H1 (cell line): ENCODE measurements at regions not wholly inside any gene's neighbourhood (a gene's known extent, or its start where the extent isn't known, plus 50 kb on each side); places are given as distances from the start of the nearest gene placed in this dataset.

Experiments
- CTCF ChIA-PET: fragments of 300-600 bp; sonication (Branson Sonifier 250); formaldehyde crosslinking; loops from one replicate; lab custom pipeline; 2021; ENCODE audit not compliant: partially characterized antibody; lab: Charles Lee
- POLR2A ChIA-PET: fragments of 300-600 bp; sonication (Branson Sonifier 250); formaldehyde crosslinking; loops from one replicate; lab custom pipeline; 2021; ENCODE audit warnings: inconsistent platforms; ENCODE audit not compliant: partially characterized antibody; lab: Charles Lee
- DNase-seq, 2 experiments: peaks; one replicate each; pipeline versions ENCODE4 v3.0.0 to v3.0.0-alpha.2; 2010 to 2022; ENCODE audit warnings: low spot score in 2 of 2, low read depth in 1 of 2, mixed read lengths in 1 of 2
- FAIRE-seq: peaks from 2 replicates; lab custom pipeline; 2011; peaks lifted over from hg19 to GRCh38; lab: Jason Lieb, UNC
- H2AFZ ChIP-seq: 2 replicates; pipeline ENCODE4 v1.8.1; 2012; ENCODE audit warnings: low read length, inconsistent platforms
- H2AK5ac ChIP-seq: 2 replicates; pipeline ENCODE4 v1.6.1; 2013; ENCODE audit warnings: low read depth, low read length
- H2BK120ac ChIP-seq: replicated peaks from 2 replicates; pipeline ENCODE3; 2013; ENCODE audit warnings: low read depth, low read length, inconsistent platforms
- H2BK12ac ChIP-seq: 2 replicates; pipeline ENCODE4 v1.6.1; 2013; ENCODE audit warnings: low read depth, low read length
- H2BK15ac ChIP-seq: 2 replicates; pipeline ENCODE4 v1.6.1; 2013; ENCODE audit warnings: low read length
- H2BK20ac ChIP-seq: 2 replicates; pipeline ENCODE4 v1.6.1; 2013; ENCODE audit warnings: low read length
- H2BK5ac ChIP-seq: 2 replicates; pipeline ENCODE4 v1.6.1; 2013; ENCODE audit warnings: low read depth, low read length
- H3K14ac ChIP-seq: 2 replicates; pipeline ENCODE4 v1.6.1; 2013; ENCODE audit warnings: inconsistent platforms; ENCODE audit not compliant: insufficient read length
- H3K18ac ChIP-seq: 2 replicates; pipeline ENCODE4 v1.6.1; 2013; ENCODE audit warnings: low read length; ENCODE audit errors: extremely low read depth
- H3K23ac ChIP-seq: 2 replicates; pipeline ENCODE4 v1.6.1; 2013; ENCODE audit warnings: inconsistent platforms; ENCODE audit not compliant: insufficient read length
- H3K23me2 ChIP-seq: 2 replicates; pipeline ENCODE4 v1.6.1; 2013; ENCODE audit warnings: low read depth, low read length
- H3K27ac ChIP-seq: 2 replicates; pipeline ENCODE4 v1.6.1; 2011; ENCODE audit warnings: low read depth, low read length, inconsistent platforms
- H3K27me3 ChIP-seq, 4 experiments: replicated peaks in 1 of 4; 1 replicate in 1 of 4; 2 replicates in 3 of 4; pipeline versions ENCODE4 v1.6.1 to v1.8.1; 2011 to 2013; ENCODE audit warnings: low read length in 3 of 4, mild to moderate bottlenecking in 3 of 4, inconsistent platforms in 2 of 4, mixed read lengths in 2 of 4, moderate library complexity in 1 of 4; ENCODE audit not compliant: control insufficient read depth in 3 of 4, insufficient read depth in 3 of 4; ENCODE audit errors: extremely low read depth in 1 of 4
- H3K36me3 ChIP-seq, 4 experiments: 2 replicates each; pipeline versions ENCODE4 v1.6.1 to v1.8.1; 2011 to 2013; ENCODE audit warnings: mild to moderate bottlenecking in 4 of 4, low read length in 3 of 4, moderate library complexity in 2 of 4, control low read depth in 1 of 4, inconsistent platforms in 1 of 4; ENCODE audit not compliant: insufficient read depth in 4 of 4, control insufficient read depth in 2 of 4
- H3K4ac ChIP-seq: replicated peaks from 2 replicates; pipeline ENCODE3; 2013; ENCODE audit warnings: low read length, low read depth, mixed read lengths, inconsistent platforms; ENCODE audit not compliant: insufficient read length
- H3K4me1 ChIP-seq, 4 experiments: replicated peaks in 1 of 4; 1 replicate in 1 of 4; 2 replicates in 3 of 4; pipeline versions ENCODE4 v1.6.1 to v1.8.1; 2011 to 2013; ENCODE audit warnings: low read length in 3 of 4, inconsistent platforms in 2 of 4, mixed read lengths in 1 of 4; ENCODE audit not compliant: insufficient read depth in 4 of 4, control insufficient read depth in 3 of 4
- H3K4me2 ChIP-seq, 2 experiments: 2 replicates each; pipeline versions ENCODE4 v1.6.1 to v1.8.1; 2011 to 2013; ENCODE audit warnings: low read depth in 2 of 2, low read length in 2 of 2, control low read depth in 1 of 2, inconsistent platforms in 1 of 2, mild to moderate bottlenecking in 1 of 2; ENCODE audit not compliant: insufficient read depth in 1 of 2
- H3K4me3 ChIP-seq, 4 experiments: fragments of 200-600, 300-600 bp in 1 of 4; sonication (generic), shearing (Covaris generic), sonication (Bioruptor Twin) in 1 of 4; 2 replicates each; pipeline versions ENCODE4 v1.5.1 to v1.8.1; 2011 to 2016; ENCODE audit warnings: low read length in 4 of 4, low read depth in 3 of 4, control low read depth in 2 of 4, inconsistent platforms in 2 of 4, mild to moderate bottlenecking in 2 of 4, mixed read lengths in 1 of 4, moderate library complexity in 1 of 4; ENCODE audit not compliant: insufficient read depth in 2 of 4; ENCODE audit errors: extremely low read depth in 1 of 4
- H3K56ac ChIP-seq: replicated peaks from 2 replicates; pipeline ENCODE3; 2013; ENCODE audit warnings: low read depth, mild to moderate bottlenecking, mixed read lengths, low read length, inconsistent platforms; ENCODE audit not compliant: insufficient read length
- H3K79me1 ChIP-seq: 2 replicates; pipeline ENCODE4 v1.6.1; 2013; ENCODE audit warnings: low read depth, low read length, control low read depth
- H3K79me2 ChIP-seq, 2 experiments: 2 replicates each; pipeline versions ENCODE4 v1.6.1 to v1.8.1; 2012 to 2013; ENCODE audit warnings: low read length in 2 of 2, mild to moderate bottlenecking in 2 of 2, inconsistent platforms in 1 of 2; ENCODE audit not compliant: insufficient read depth in 2 of 2, control insufficient read depth in 1 of 2
- H3K9ac ChIP-seq, 4 experiments: replicated peaks in 1 of 4; 1 replicate in 1 of 4; 2 replicates in 3 of 4; pipeline versions ENCODE4 v1.6.1 to v1.8.1; 2011 to 2013; ENCODE audit warnings: low read depth in 3 of 4, low read length in 3 of 4, control low read depth in 2 of 4, mild to moderate bottlenecking in 2 of 4, moderate library complexity in 2 of 4, inconsistent platforms in 1 of 4; ENCODE audit errors: extremely low read depth in 1 of 4
- H3K9me3 ChIP-seq, 2 experiments: 2 replicates each; pipeline versions ENCODE4 v1.6.1 to v1.8.1; 2012 to 2013; ENCODE audit warnings: mild to moderate bottlenecking in 2 of 2, moderate library complexity in 2 of 2, control low read depth in 1 of 2, inconsistent platforms in 1 of 2, low read depth in 1 of 2, low read length in 1 of 2, mixed read lengths in 1 of 2; ENCODE audit not compliant: insufficient read depth in 2 of 2
- H4K20me1 ChIP-seq, 2 experiments: replicated peaks in 1 of 2; 2 replicates each; pipeline versions ENCODE3 to v1.8.1; 2011 to 2013; ENCODE audit warnings: inconsistent platforms in 2 of 2, low read length in 2 of 2, mild to moderate bottlenecking in 1 of 2; ENCODE audit not compliant: insufficient read depth in 2 of 2, control insufficient read depth in 1 of 2
- H4K5ac ChIP-seq: 2 replicates; pipeline ENCODE4 v1.6.1; 2013; ENCODE audit warnings: low read length, low read depth, mixed read lengths, inconsistent platforms; ENCODE audit not compliant: insufficient read length
- H4K8ac ChIP-seq: 2 replicates; pipeline ENCODE4 v1.8.0; 2013; ENCODE audit warnings: mild to moderate bottlenecking, moderate library complexity, low read length, inconsistent platforms; ENCODE audit not compliant: insufficient read depth; ENCODE audit errors: extremely low read depth
- H4K91ac ChIP-seq: replicated peaks from 2 replicates; pipeline ENCODE3; 2013; ENCODE audit warnings: low read length, mixed read lengths, inconsistent platforms; ENCODE audit not compliant: insufficient read length
- EP300 ChIP-seq, 2 experiments: IDR thresholded peaks; 1 replicate in 1 of 2; 2 replicates in 1 of 2; pipeline ENCODE4 v1.6.1; 2011 to 2012; ENCODE audit warnings: low read depth in 2 of 2, low read length in 2 of 2, mild to moderate bottlenecking in 2 of 2, borderline replicate concordance in 1 of 2, inconsistent platforms in 1 of 2, moderate library complexity in 1 of 2
- HDAC2 ChIP-seq, 2 experiments: fragments of 300-600 bp in 1 of 2; sonication (generic) in 1 of 2; IDR thresholded peaks; 2 replicates each; pipeline ENCODE4 v1.6.1; 2011 to 2012; ENCODE audit warnings: low read depth in 2 of 2, low read length in 2 of 2, mild to moderate bottlenecking in 2 of 2, moderate library complexity in 2 of 2, borderline replicate concordance in 1 of 2, inconsistent platforms in 1 of 2
- KDM4A ChIP-seq: IDR thresholded peaks from one replicate; pipeline ENCODE4 v1.7.1; 2012; ENCODE audit warnings: low read depth, mild to moderate bottlenecking, moderate library complexity, low read length, inconsistent platforms; ENCODE audit not compliant: severe bottlenecking
- NANOG ChIP-seq: IDR thresholded peaks from 2 replicates; pipeline ENCODE4 v1.6.1; 2011; ENCODE audit warnings: low read length, low read depth, mild to moderate bottlenecking, inconsistent platforms; ENCODE audit not compliant: insufficient read depth, poor library complexity, severe bottlenecking
- POU5F1 ChIP-seq: IDR thresholded peaks from 2 replicates; pipeline ENCODE4 v1.6.1; 2011; ENCODE audit warnings: low read depth, mild to moderate bottlenecking, low read length, moderate library complexity
- SP2 ChIP-seq: IDR thresholded peaks from 2 replicates; pipeline ENCODE4 v1.6.1; 2012; ENCODE audit warnings: mild to moderate bottlenecking, low read length, inconsistent platforms
- TCF12 ChIP-seq: IDR thresholded peaks from 2 replicates; pipeline ENCODE4 v1.6.1; 2011; ENCODE audit warnings: low read depth, mild to moderate bottlenecking, low read length
- TF ChIP-seq, protein P1 (sequence below): IDR thresholded peaks from 2 replicates; pipeline ENCODE4 v1.6.1; 2012; ENCODE audit warnings: low read length, inconsistent platforms
- TF ChIP-seq, protein P2 (sequence below), 3 experiments: IDR thresholded peaks; 1 replicate in 2 of 3; 2 replicates in 1 of 3; pipeline versions ENCODE4 v1.5.1 to v1.6.1; 2011; ENCODE audit warnings: low read length in 3 of 3, mild to moderate bottlenecking in 3 of 3, inconsistent platforms in 2 of 3, low read depth in 1 of 3, moderate library complexity in 1 of 3; ENCODE audit not compliant: insufficient read depth in 1 of 3; ENCODE audit errors: control extremely low read depth in 1 of 3

DNA sequence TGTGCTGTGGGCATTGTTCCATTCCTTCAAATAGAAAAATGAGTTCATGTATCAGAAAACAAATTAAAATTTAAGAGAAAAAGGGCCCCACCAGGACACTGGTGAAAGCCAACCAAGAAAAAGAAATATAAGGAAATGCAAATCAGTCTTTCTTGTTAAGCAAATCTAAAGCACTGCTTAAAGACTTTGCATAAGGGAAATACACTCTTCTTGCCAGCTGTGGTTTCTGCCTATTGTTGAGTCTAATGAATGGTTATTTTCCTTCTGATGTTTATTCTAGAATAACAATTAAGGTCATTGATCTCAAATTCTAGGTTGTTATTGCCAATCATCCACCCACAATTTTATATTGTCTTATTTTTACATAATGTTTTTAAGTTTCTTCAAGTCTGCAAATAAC, 158.6 kb upstream of the SNX7 start:
- H2BK5ac ChIP-seq, result no peak overlapping the region
- no peaks in the 10 kb centered on the region for H3K79me2 ChIP-seq
- DNase-seq (no peak), FAIRE-seq (no peak)
- peaks cover 0 to 9% (median 1%) of the 10 kb centered on the region in 4 experiments; a peak in 3 of 7 replicates for H3K4me1 ChIP-seq
- no peak overlapping the region for H2BK15ac ChIP-seq
- H3K4me2 ChIP-seq, result peak overlapping the region in 1 of 2 experiments; percentile 41; a peak in 2 of 4 replicates
- H3K18ac ChIP-seq, result peak overlapping the region; percentile 26; the same call in 1 of the 2 replicates
- H3K56ac ChIP-seq, result no peak overlapping the region
- H3K36me3 ChIP-seq, result peaks cover 0 to 3% (median 0%) of the 10 kb centered on the region in 4 experiments; a peak in 1 of 8 replicates
- H4K20me1 ChIP-seq, result no peaks in the 10 kb centered on the region
- H3K23me2 ChIP-seq, result no peaks in the 10 kb centered on the region; the same call in 1 of the 2 replicates
- no peak overlapping the region for H3K14ac ChIP-seq
- peak overlapping the region in 1 of 4 experiments; percentile 38; a peak in 1 of 8 replicates for H3K4me3 ChIP-seq
- H3K4ac ChIP-seq, result no peak overlapping the region
- ChIA-PET CTCF (interaction anchor here (2.0 kb wide), 1 partner anchor 34 kb away, joined by 4 read pairs; no protein-coding TSS in a partner anchor), POLR2A (no interaction called here)
- no peak overlapping the region for H4K8ac ChIP-seq
- H2BK120ac ChIP-seq, result no peak overlapping the region
- H4K5ac ChIP-seq, result peak overlapping the region; percentile 85
- H2BK20ac ChIP-seq, result no peak overlapping the region
- peaks cover 0 to 8% of the 10 kb centered on the region in 2 experiments; a peak in 1 of 4 replicates for H3K9me3 ChIP-seq
- no peak overlapping the region for H3K27ac ChIP-seq
- no peak overlapping the region for H2AFZ ChIP-seq
- H3K9ac ChIP-seq, result no peak overlapping the region
- H3K27me3 ChIP-seq, result no peaks in the 10 kb centered on the region
- H3K79me1 ChIP-seq, result no peaks in the 10 kb centered on the region
- no peak overlapping the region for H3K23ac ChIP-seq
- H2AK5ac ChIP-seq, result no peak overlapping the region
- no peak overlapping the region for H2BK12ac ChIP-seq
- H4K91ac ChIP-seq, result no peak overlapping the region
- TF ChIP-seq, protein P1, sequence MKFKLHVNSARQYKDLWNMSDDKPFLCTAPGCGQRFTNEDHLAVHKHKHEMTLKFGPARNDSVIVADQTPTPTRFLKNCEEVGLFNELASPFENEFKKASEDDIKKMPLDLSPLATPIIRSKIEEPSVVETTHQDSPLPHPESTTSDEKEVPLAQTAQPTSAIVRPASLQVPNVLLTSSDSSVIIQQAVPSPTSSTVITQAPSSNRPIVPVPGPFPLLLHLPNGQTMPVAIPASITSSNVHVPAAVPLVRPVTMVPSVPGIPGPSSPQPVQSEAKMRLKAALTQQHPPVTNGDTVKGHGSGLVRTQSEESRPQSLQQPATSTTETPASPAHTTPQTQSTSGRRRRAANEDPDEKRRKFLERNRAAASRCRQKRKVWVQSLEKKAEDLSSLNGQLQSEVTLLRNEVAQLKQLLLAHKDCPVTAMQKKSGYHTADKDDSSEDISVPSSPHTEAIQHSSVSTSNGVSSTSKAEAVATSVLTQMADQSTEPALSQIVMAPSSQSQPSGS, result no peak
- TF ChIP-seq SP2 (no peak), TCF12 (peak; percentile 91), EP300 (IDR thresholded peaks at IDR 0.05; ENCODE audit: borderline replicate concordance in 1 of 2, low read depth in 2 of 2, low read length in 2 of 2) (peak in 1 of 2 experiments; percentile 38; a peak in 1 of 3 replicates), POU5F1 (peak; percentile 65), HDAC2 (IDR thresholded peaks at IDR 0.05; ENCODE audit: borderline replicate concordance in 1 of 2, low read depth in 2 of 2, low read length in 2 of 2) (0 out of 4 replicates have a peak, but pooled peaks of 1 of the 2 experiments have one; percentile 33), NANOG (peak; percentile 79), KDM4A (no peak)
- TF ChIP-seq, protein P2, sequence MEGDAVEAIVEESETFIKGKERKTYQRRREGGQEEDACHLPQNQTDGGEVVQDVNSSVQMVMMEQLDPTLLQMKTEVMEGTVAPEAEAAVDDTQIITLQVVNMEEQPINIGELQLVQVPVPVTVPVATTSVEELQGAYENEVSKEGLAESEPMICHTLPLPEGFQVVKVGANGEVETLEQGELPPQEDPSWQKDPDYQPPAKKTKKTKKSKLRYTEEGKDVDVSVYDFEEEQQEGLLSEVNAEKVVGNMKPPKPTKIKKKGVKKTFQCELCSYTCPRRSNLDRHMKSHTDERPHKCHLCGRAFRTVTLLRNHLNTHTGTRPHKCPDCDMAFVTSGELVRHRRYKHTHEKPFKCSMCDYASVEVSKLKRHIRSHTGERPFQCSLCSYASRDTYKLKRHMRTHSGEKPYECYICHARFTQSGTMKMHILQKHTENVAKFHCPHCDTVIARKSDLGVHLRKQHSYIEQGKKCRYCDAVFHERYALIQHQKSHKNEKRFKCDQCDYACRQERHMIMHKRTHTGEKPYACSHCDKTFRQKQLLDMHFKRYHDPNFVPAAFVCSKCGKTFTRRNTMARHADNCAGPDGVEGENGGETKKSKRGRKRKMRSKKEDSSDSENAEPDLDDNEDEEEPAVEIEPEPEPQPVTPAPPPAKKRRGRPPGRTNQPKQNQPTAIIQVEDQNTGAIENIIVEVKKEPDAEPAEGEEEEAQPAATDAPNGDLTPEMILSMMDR (IDR thresholded peaks at IDR 0.05; ENCODE audit: control extremely low read depth in 1 of 3, insufficient read depth in 1 of 3, low read depth in 1 of 3, low read length in 3 of 3), result no peak
